ENCODE measurements at regions not wholly inside any gene's neighbourhood (a gene's known extent, or its start where the extent isn't known, plus 50 kb on each side); places are given as distances from the start of the nearest gene placed in this dataset.

- DNase-seq (ENCODE audit: extremely low read depth, low read depth), result no peak
- TF ChIP-seq CTCF (IDR thresholded peaks at IDR 0.05; ENCODE audit: low read depth, low read length, missing control alignments), result no peak
- H3K4me3 ChIP-seq (replicated peaks; ENCODE audit: low read depth, low read length), result no peak overlapping the region
Observed at GRCh38 chr2:236965841-236966096, 119.9 kb upstream of the COPS8 start.

- no peak for TF ChIP-seq CTCF (IDR thresholded peaks at IDR 0.05; ENCODE audit: low read depth, low read length, missing control alignments)
- no peak overlapping the region for H3K4me3 ChIP-seq (replicated peaks; ENCODE audit: low read depth, low read length)
- no peak for DNase-seq (ENCODE audit: extremely low read depth, low read depth)
Observed at GRCh38 chr2:236967499-236967783, 118.2 kb upstream of the COPS8 start.

GRCh38 chr2:236968101-236968879 lies 117.4 kb upstream of the COPS8 start:
- TF ChIP-seq CTCF (IDR thresholded peaks at IDR 0.05; ENCODE audit: low read depth, low read length, missing control alignments), result no peak
- no peak for DNase-seq (ENCODE audit: extremely low read depth, low read depth)
- no peak overlapping the region for H3K4me3 ChIP-seq (replicated peaks; ENCODE audit: low read depth, low read length)

GRCh38 chr2:236968880-236969534 lies 116.7 kb upstream of the COPS8 start:
- TF ChIP-seq CTCF (IDR thresholded peaks at IDR 0.05; ENCODE audit: low read depth, low read length, missing control alignments), result no peak
- no peak for DNase-seq (ENCODE audit: extremely low read depth, low read depth)
- H3K4me3 ChIP-seq (replicated peaks; ENCODE audit: low read depth, low read length), result no peak overlapping the region

GRCh38 chr2:236969767-236970655 lies 115.7 kb upstream of the COPS8 start:
- TF ChIP-seq CTCF (IDR thresholded peaks at IDR 0.05; ENCODE audit: low read depth, low read length, missing control alignments), result no peak
- DNase-seq (ENCODE audit: extremely low read depth, low read depth), result no peak
- no peak overlapping the region for H3K4me3 ChIP-seq (replicated peaks; ENCODE audit: low read depth, low read length)

GRCh38 chr2:236970656-236971010 lies 115.1 kb upstream of the COPS8 start:
- DNase-seq (ENCODE audit: extremely low read depth, low read depth), result no peak
- no peak for TF ChIP-seq CTCF (IDR thresholded peaks at IDR 0.05; ENCODE audit: low read depth, low read length, missing control alignments)
- H3K4me3 ChIP-seq (replicated peaks; ENCODE audit: low read depth, low read length), result no peak overlapping the region
